ENCODE measurements at regions not wholly inside any gene's neighbourhood (a gene's known extent, or its start where the extent isn't known, plus 50 kb on each side); places are given as distances from the start of the nearest gene placed in this dataset.

GRCh38 chr13:29924482-29925350 is 74.3 kb upstream of the UBL3 start:
- Mint-ChIP-seq H3K4me3 (no peak overlapping the region), H3K9me3 (no peaks in the 10 kb centered on the region), H3K27ac (no peak overlapping the region), H3K27me3 (peaks cover 3% of the 10 kb centered on the region), H3K4me1 (ENCODE audit: low read depth) (peaks cover 24% of the 10 kb centered on the region), H3K36me3 (ENCODE audit: low read depth) (no peaks in the 10 kb centered on the region)
- intact Hi-C loops (cut with micrococcal nuclease): loop anchor here (5.0 kb wide), 1 partner anchor 77 kb away; no protein-coding TSS in a partner anchor

- no peak overlapping the region for H3K4me3 Mint-ChIP-seq
Observed at GRCh38 chr13:29923554-29924481, 73.4 kb upstream of the UBL3 start.

GRCh38 chr13:29922896-29923295 is 72.5 kb upstream of the UBL3 start:
- peaks cover 24% of the 10 kb centered on the region for H3K4me1 Mint-ChIP-seq (ENCODE audit: low read depth)
- H3K27me3 Mint-ChIP-seq: no peaks in the 10 kb centered on the region
- intact Hi-C loops (cut with micrococcal nuclease): no loop called here
- no peaks in the 10 kb centered on the region for H3K9me3 Mint-ChIP-seq
- H3K27ac Mint-ChIP-seq: no peak overlapping the region
- H3K4me3 Mint-ChIP-seq: no peak overlapping the region
- H3K36me3 Mint-ChIP-seq (ENCODE audit: low read depth): no peaks in the 10 kb centered on the region

More at GRCh38 chr13:29923554-29924481, 73.4 kb upstream of the UBL3 start:
- Mint-ChIP-seq H3K27me3 (no peaks in the 10 kb centered on the region), H3K36me3 (ENCODE audit: low read depth) (no peaks in the 10 kb centered on the region), H3K27ac (no peak overlapping the region), H3K9me3 (no peaks in the 10 kb centered on the region), H3K4me1 (ENCODE audit: low read depth) (peaks cover 24% of the 10 kb centered on the region)
- intact Hi-C loops (cut with micrococcal nuclease): no loop called here

GRCh38 chr13:29922281-29922821 is 71.9 kb upstream of the UBL3 start:
- Mint-ChIP-seq H3K27me3 (no peaks in the 10 kb centered on the region), H3K27ac (no peak overlapping the region), H3K4me1 (ENCODE audit: low read depth) (peaks cover 24% of the 10 kb centered on the region), H3K9me3 (no peaks in the 10 kb centered on the region), H3K36me3 (ENCODE audit: low read depth) (no peaks in the 10 kb centered on the region), H3K4me3 (no peak overlapping the region)
- intact Hi-C loops (cut with micrococcal nuclease): no loop called here

- Mint-ChIP-seq H3K27me3 (no peaks in the 10 kb centered on the region), H3K4me3 (no peak overlapping the region), H3K27ac (no peak overlapping the region), H3K4me1 (ENCODE audit: low read depth) (peaks cover 24% of the 10 kb centered on the region), H3K36me3 (ENCODE audit: low read depth) (no peaks in the 10 kb centered on the region), H3K9me3 (no peaks in the 10 kb centered on the region)
- intact Hi-C loops (cut with micrococcal nuclease): no loop called here
Observed at GRCh38 chr13:29921542-29921941, 71.1 kb upstream of the UBL3 start.

GRCh38 chr13:29920025-29920643 is 69.7 kb upstream of the UBL3 start:
- intact Hi-C loops (cut with micrococcal nuclease): no loop called here
- Mint-ChIP-seq H3K27me3 (no peaks in the 10 kb centered on the region), H3K27ac (no peak overlapping the region), H3K4me1 (ENCODE audit: low read depth) (peaks cover 11% of the 10 kb centered on the region), H3K36me3 (ENCODE audit: low read depth) (no peaks in the 10 kb centered on the region), H3K4me3 (no peak overlapping the region), H3K9me3 (no peaks in the 10 kb centered on the region)

DNA sequence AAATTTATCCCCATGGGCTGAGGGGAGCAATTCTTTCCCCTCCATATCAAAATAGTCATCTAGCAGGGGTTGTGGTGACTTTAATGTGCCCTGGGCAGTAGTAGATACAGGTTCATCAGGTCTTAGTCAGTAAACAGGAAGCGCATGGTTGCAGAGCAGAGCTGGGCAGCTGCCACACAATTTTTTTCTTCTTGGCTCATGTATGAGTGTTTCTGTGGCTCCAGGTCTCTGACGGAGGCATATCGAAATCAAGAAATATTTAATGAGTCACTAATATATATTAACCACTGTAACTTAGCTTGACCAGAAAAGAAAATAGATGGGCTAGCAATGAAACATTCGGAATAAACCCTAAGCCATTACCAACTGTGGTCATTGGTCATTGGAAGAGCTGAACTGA is 68.4 kb upstream of the UBL3 start:
- H3K4me1 Mint-ChIP-seq (ENCODE audit: low read depth): no peaks in the 10 kb centered on the region
- no peaks in the 10 kb centered on the region for H3K27me3 Mint-ChIP-seq
- no peak overlapping the region for H3K4me3 Mint-ChIP-seq
- H3K27ac Mint-ChIP-seq: no peak overlapping the region
- intact Hi-C loops (cut with micrococcal nuclease): no loop called here
- H3K9me3 Mint-ChIP-seq: peaks cover 7% of the 10 kb centered on the region
- H3K36me3 Mint-ChIP-seq (ENCODE audit: low read depth): no peaks in the 10 kb centered on the region

DNA sequence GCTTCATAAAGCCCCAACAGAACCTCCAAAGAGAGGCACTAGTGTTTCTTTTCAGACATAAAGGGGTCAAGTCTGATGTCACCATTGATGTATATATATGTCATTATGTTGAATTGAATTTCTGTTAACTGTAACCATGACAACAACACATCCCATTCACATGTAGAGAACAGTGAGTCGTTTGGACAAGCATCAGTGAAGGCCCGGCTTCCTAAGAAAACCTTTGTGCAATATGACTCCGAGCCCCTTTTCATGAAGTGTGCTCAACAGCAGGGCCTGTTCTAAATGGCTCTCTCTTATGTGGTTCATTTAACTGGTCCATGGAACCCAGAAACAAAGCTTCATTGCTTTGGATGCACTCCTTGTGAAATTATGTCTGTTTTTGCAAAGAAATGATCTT is 67.2 kb upstream of the UBL3 start:
- no peak overlapping the region for H3K27ac Mint-ChIP-seq

DNA sequence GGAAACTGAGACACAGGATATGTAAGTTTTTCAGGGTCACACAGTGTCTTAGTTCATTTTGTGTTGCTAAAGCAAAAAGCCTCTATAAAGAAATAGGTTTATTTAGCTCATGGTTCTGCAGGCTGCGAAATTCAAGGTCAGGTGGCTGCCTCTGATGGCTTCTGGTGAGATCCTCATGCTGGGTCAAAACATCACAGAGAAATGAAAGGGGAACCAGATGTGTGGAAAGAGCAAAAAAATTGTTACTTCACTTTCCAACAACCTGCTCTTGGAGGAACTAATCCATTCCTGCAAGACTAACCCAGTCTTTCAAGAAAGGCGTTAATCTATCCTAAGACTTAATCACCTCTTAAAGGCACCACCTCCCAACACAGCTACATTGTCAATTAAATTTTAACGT is 64.2 kb upstream of the UBL3 start:
- no peak overlapping the region for H3K4me3 Mint-ChIP-seq
- peaks cover 6% of the 10 kb centered on the region for H3K36me3 Mint-ChIP-seq (ENCODE audit: low read depth)
- peaks cover 7% of the 10 kb centered on the region for H3K27me3 Mint-ChIP-seq
- intact Hi-C loops (cut with micrococcal nuclease): no loop called here
- H3K4me1 Mint-ChIP-seq (ENCODE audit: low read depth): no peaks in the 10 kb centered on the region
- peaks cover 26% of the 10 kb centered on the region for H3K9me3 Mint-ChIP-seq
- H3K27ac Mint-ChIP-seq: no peak overlapping the region

More for the DNA sequence above, 67.2 kb upstream of the UBL3 start:
- H3K9me3 Mint-ChIP-seq: peaks cover 19% of the 10 kb centered on the region
- peaks cover 6% of the 10 kb centered on the region for H3K36me3 Mint-ChIP-seq (ENCODE audit: low read depth)
- peaks cover 3% of the 10 kb centered on the region for H3K27me3 Mint-ChIP-seq
- intact Hi-C loops (cut with micrococcal nuclease): no loop called here
- H3K4me3 Mint-ChIP-seq: no peak overlapping the region
- H3K4me1 Mint-ChIP-seq (ENCODE audit: low read depth): no peaks in the 10 kb centered on the region

- H3K36me3 Mint-ChIP-seq (ENCODE audit: low read depth): peaks cover 6% of the 10 kb centered on the region
Observed at GRCh38 chr13:29911781-29912418, 61.5 kb upstream of the UBL3 start.

GRCh38 chr13:29909975-29910674 is 59.7 kb upstream of the UBL3 start:
- Mint-ChIP-seq H3K4me3 (no peak overlapping the region), H3K9me3 (peaks cover 26% of the 10 kb centered on the region), H3K36me3 (ENCODE audit: low read depth) (peaks cover 6% of the 10 kb centered on the region), H3K4me1 (ENCODE audit: low read depth) (peaks cover 6% of the 10 kb centered on the region), H3K27ac (no peak overlapping the region), H3K27me3 (peaks cover 7% of the 10 kb centered on the region)
- intact Hi-C loops (cut with micrococcal nuclease): loop anchor here (10.0 kb wide), 1 partner anchor 55 kb away; the partner anchor contains the start of gene UBL3

More at GRCh38 chr13:29911781-29912418, 61.5 kb upstream of the UBL3 start:
- H3K27me3 Mint-ChIP-seq: peaks cover 7% of the 10 kb centered on the region
- H3K27ac Mint-ChIP-seq: no peak overlapping the region
- no peaks in the 10 kb centered on the region for H3K4me1 Mint-ChIP-seq (ENCODE audit: low read depth)
- no peak overlapping the region for H3K4me3 Mint-ChIP-seq
- H3K9me3 Mint-ChIP-seq: peaks cover 26% of the 10 kb centered on the region
- intact Hi-C loops (cut with micrococcal nuclease): no loop called here

GRCh38 chr13:29909081-29909730 is 58.8 kb upstream of the UBL3 start:
- Mint-ChIP-seq H3K4me1 (ENCODE audit: low read depth) (peaks cover 6% of the 10 kb centered on the region), H3K27me3 (peaks cover 7% of the 10 kb centered on the region), H3K27ac (no peak overlapping the region), H3K4me3 (no peak overlapping the region), H3K9me3 (peaks cover 23% of the 10 kb centered on the region), H3K36me3 (ENCODE audit: low read depth) (peaks cover 6% of the 10 kb centered on the region)
- intact Hi-C loops (cut with micrococcal nuclease): loop anchor here (10.0 kb wide), 1 partner anchor 54 kb away; the partner anchor contains the start of gene UBL3
